Trophoblast cell (in vitro differentiated cells and primary cell): ENCODE measurements at regions not wholly inside any gene's neighbourhood (a gene's known extent, or its start where the extent isn't known, plus 50 kb on each side); places are given as distances from the start of the nearest gene placed in this dataset.

Experiments used
- DNase-seq, 2 donors: peaks; one replicate each; pipeline ENCODE4 v3.0.0-alpha.2; 2016
- H2AFZ ChIP-seq: 2 replicates; pipeline ENCODE4 v1.6.1; 2013; ENCODE audit warnings: low read length, moderate library complexity, mild to moderate bottlenecking; ENCODE audit not compliant: insufficient read depth, poor library complexity
- H2AK5ac ChIP-seq: 2 replicates; pipeline ENCODE4 v1.6.1; 2013; ENCODE audit warnings: mild to moderate bottlenecking, low read length
- H2BK120ac ChIP-seq: 2 replicates; pipeline ENCODE4 v1.6.1; 2013; ENCODE audit warnings: low read length, mild to moderate bottlenecking, moderate library complexity; ENCODE audit not compliant: insufficient read depth, poor library complexity
- H2BK12ac ChIP-seq: 2 replicates; pipeline ENCODE4 v1.6.1; 2013; ENCODE audit warnings: mild to moderate bottlenecking, low read length, moderate library complexity
- H2BK5ac ChIP-seq: 2 replicates; pipeline ENCODE4 v1.6.1; 2013; ENCODE audit warnings: low read length, low read depth, moderate library complexity, mild to moderate bottlenecking; ENCODE audit not compliant: poor library complexity
- H3K14ac ChIP-seq: 2 replicates; pipeline ENCODE4 v1.6.1; 2013; ENCODE audit warnings: mild to moderate bottlenecking, low read length
- H3K18ac ChIP-seq: 2 replicates; pipeline ENCODE4 v1.6.1; 2013; ENCODE audit warnings: mild to moderate bottlenecking, low read length
- H3K23ac ChIP-seq: 2 replicates; pipeline ENCODE4 v1.6.1; 2013; ENCODE audit warnings: low read length
- H3K27ac ChIP-seq: 2 replicates; pipeline ENCODE4 v1.5.1; 2013; ENCODE audit warnings: low read depth, mild to moderate bottlenecking, inconsistent platforms, low read length, moderate library complexity
- H3K27me3 ChIP-seq: 2 replicates; pipeline ENCODE4 v1.6.1; 2013; ENCODE audit warnings: inconsistent platforms, mild to moderate bottlenecking, low read length, moderate library complexity; ENCODE audit not compliant: insufficient read depth
- H3K36me3 ChIP-seq, 2 experiments: 1 replicate in 1 of 2; 2 replicates in 1 of 2; pipeline ENCODE4 v1.6.1; 2013; ENCODE audit warnings: low read length in 2 of 2, mild to moderate bottlenecking in 2 of 2, moderate library complexity in 1 of 2; ENCODE audit not compliant: insufficient read depth in 2 of 2, control insufficient read depth in 1 of 2
- H3K4ac ChIP-seq: 2 replicates; pipeline ENCODE4 v1.6.1; 2013; ENCODE audit warnings: low read depth, mild to moderate bottlenecking, low read length, moderate library complexity
- H3K4me1 ChIP-seq, 2 experiments: 1 replicate in 1 of 2; 2 replicates in 1 of 2; pipeline ENCODE4 v1.6.1; 2013; ENCODE audit warnings: low read length in 2 of 2, mild to moderate bottlenecking in 2 of 2, moderate library complexity in 1 of 2; ENCODE audit not compliant: insufficient read depth in 2 of 2, control insufficient read depth in 1 of 2
- H3K4me2 ChIP-seq: 2 replicates; pipeline ENCODE4 v1.6.1; 2013; ENCODE audit warnings: inconsistent platforms, mild to moderate bottlenecking, low read length, moderate library complexity
- H3K4me3 ChIP-seq: 2 replicates; pipeline ENCODE4 v1.5.1; 2013; ENCODE audit warnings: mild to moderate bottlenecking, low read depth, low read length, inconsistent platforms
- H3K79me1 ChIP-seq: one replicate; pipeline ENCODE4 v1.6.1; 2013; ENCODE audit warnings: low read length
- H3K79me2 ChIP-seq: 2 replicates; pipeline ENCODE4 v1.6.1; 2013; ENCODE audit warnings: low read length, mild to moderate bottlenecking; ENCODE audit not compliant: control insufficient read depth, insufficient read depth, poor library complexity
- H3K9ac ChIP-seq: 2 replicates; pipeline ENCODE4 v1.6.1; 2013; ENCODE audit warnings: mild to moderate bottlenecking, low read length
- H3K9me3 ChIP-seq: 2 replicates; pipeline ENCODE4 v1.6.1; 2013; ENCODE audit warnings: low read depth, mild to moderate bottlenecking, control low read depth, inconsistent platforms, low read length; ENCODE audit not compliant: insufficient read depth
- H4K12ac ChIP-seq: 2 replicates; pipeline ENCODE4 v1.6.1; 2013; ENCODE audit warnings: low read depth, mild to moderate bottlenecking, low read length, moderate library complexity
- H4K8ac ChIP-seq: 2 replicates; pipeline ENCODE4 v1.6.1; 2013; ENCODE audit warnings: low read depth, mild to moderate bottlenecking, low read length, moderate library complexity
- H4K91ac ChIP-seq: one replicate; pipeline ENCODE4 v1.6.1; 2013; ENCODE audit warnings: low read depth, mild to moderate bottlenecking, low read length, moderate library complexity
- WGBS: extraction: QIAGEN DNeasy Blood & Tissue Kit; methylation state at CpG from one replicate; pipeline ENCODE4 v1.1.7; 2013; ENCODE audit warnings: missing lambda C conversion rate; ENCODE audit not compliant: insufficient read length, insufficient coverage; ENCODE audit errors: extremely low coverage; 5-methylcytosine and 5-hydroxymethylcytosine counted together

- H3K4ac ChIP-seq: no peak overlapping the region
- H3K14ac ChIP-seq: no peak overlapping the region
- H3K4me2 ChIP-seq: no peak overlapping the region
- peaks cover 4% of the 10 kb centered on the region for H3K79me1 ChIP-seq
- H3K27me3 ChIP-seq: no peaks in the 10 kb centered on the region
- peak overlapping the region; percentile 40 for H2AK5ac ChIP-seq
- no peak overlapping the region for H2AFZ ChIP-seq
- peak; percentile 46 to 53 for DNase-seq
- no peak overlapping the region for H3K18ac ChIP-seq
- H4K12ac ChIP-seq: peak overlapping the region; percentile 36
- H3K79me2 ChIP-seq: no peaks in the 10 kb centered on the region
- peaks cover 0 to 3% of the 10 kb centered on the region in 2 experiments for H3K36me3 ChIP-seq
- H2BK12ac ChIP-seq: peak overlapping the region; percentile 49
- no peak overlapping the region for H3K9ac ChIP-seq
- H3K9me3 ChIP-seq: no peaks in the 10 kb centered on the region
- no peak overlapping the region for H2BK5ac ChIP-seq
- H4K8ac ChIP-seq: no peak overlapping the region
- H4K91ac ChIP-seq: peak overlapping the region; percentile 82
- H3K23ac ChIP-seq: no peak overlapping the region
- H3K4me3 ChIP-seq: no peak overlapping the region
- WGBS: no CpG with 5 or more reads among the region's 7 CpGs
- H2BK120ac ChIP-seq: no peak overlapping the region
- H3K27ac ChIP-seq: peak overlapping the region; percentile 53
- peaks cover 6 to 9% of the 10 kb centered on the region in 2 experiments for H3K4me1 ChIP-seq
These were observed 58.7 kb upstream of the STARD8 start for GRCh38 chrX:68588602-68589371.

GRCh38 chrX:68589372-68589753, 58.1 kb upstream of the STARD8 start:
- Histone ChIP-seq H2BK12ac (peak overlapping the region; percentile 85), H3K4me1 (peaks cover 6 to 9% of the 10 kb centered on the region in 2 experiments), H4K12ac (no peak overlapping the region), H3K4me3 (no peak overlapping the region), H2BK5ac (no peak overlapping the region), H3K14ac (no peak overlapping the region), H2BK120ac (peak overlapping the region; percentile 49), H3K36me3 (peaks cover 0 to 3% of the 10 kb centered on the region in 2 experiments), H2AK5ac (no peak overlapping the region), H3K9me3 (no peaks in the 10 kb centered on the region), H3K4me2 (no peak overlapping the region), H3K23ac (no peak overlapping the region), H3K9ac (no peak overlapping the region), H3K79me1 (peaks cover 4% of the 10 kb centered on the region), H3K79me2 (no peaks in the 10 kb centered on the region), H3K27ac (peak overlapping the region; percentile 53), H3K18ac (no peak overlapping the region), H2AFZ (no peak overlapping the region), H3K27me3 (no peaks in the 10 kb centered on the region), H4K8ac (no peak overlapping the region), H3K4ac (no peak overlapping the region), H4K91ac (peak overlapping the region; percentile 82)
- no peak for DNase-seq

- Histone ChIP-seq H4K8ac (no peak overlapping the region), H4K12ac (no peak overlapping the region), H3K4me1 (no peaks in the 10 kb centered on the region), H2BK5ac (no peak overlapping the region), H3K36me3 (no peaks in the 10 kb centered on the region), H3K27ac (no peak overlapping the region), H4K91ac (no peak overlapping the region), H3K9ac (no peak overlapping the region), H3K4me2 (no peak overlapping the region), H3K9me3 (no peaks in the 10 kb centered on the region), H2BK12ac (no peak overlapping the region), H3K4ac (no peak overlapping the region), H3K27me3 (no peaks in the 10 kb centered on the region), H3K79me1 (no peaks in the 10 kb centered on the region), H2AK5ac (no peak overlapping the region), H3K4me3 (no peak overlapping the region), H3K18ac (no peak overlapping the region), H2BK120ac (no peak overlapping the region), H2AFZ (no peak overlapping the region), H3K14ac (no peak overlapping the region), H3K79me2 (no peaks in the 10 kb centered on the region), H3K23ac (no peak overlapping the region)
- no CpG with 5 or more reads among the region's 4 CpGs for WGBS
- DNase-seq: no peak
These were observed 52.7 kb upstream of the STARD8 start for GRCh38 chrX:68594769-68595168.

GRCh38 chrX:68596871-68597270, 50.6 kb upstream of the STARD8 start:
- H3K36me3 ChIP-seq: no peaks in the 10 kb centered on the region
- H3K4me2 ChIP-seq: no peak overlapping the region
- H3K4ac ChIP-seq: no peak overlapping the region
- no peaks in the 10 kb centered on the region for H3K79me1 ChIP-seq
- no peak overlapping the region for H3K4me3 ChIP-seq
- no peaks in the 10 kb centered on the region for H3K4me1 ChIP-seq
- no CpG with 5 or more reads among the region's 3 CpGs for WGBS
- no peak overlapping the region for H4K8ac ChIP-seq
- no peak overlapping the region for H3K14ac ChIP-seq
- H2AFZ ChIP-seq: no peak overlapping the region
- DNase-seq: no peak
- H3K79me2 ChIP-seq: no peaks in the 10 kb centered on the region
- no peak overlapping the region for H4K12ac ChIP-seq
- H2BK5ac ChIP-seq: no peak overlapping the region
- no peak overlapping the region for H2AK5ac ChIP-seq
- H3K27me3 ChIP-seq: no peaks in the 10 kb centered on the region
- H2BK120ac ChIP-seq: no peak overlapping the region
- no peak overlapping the region for H3K27ac ChIP-seq
- H3K23ac ChIP-seq: no peak overlapping the region
- no peak overlapping the region for H2BK12ac ChIP-seq
- H4K91ac ChIP-seq: no peak overlapping the region
- no peak overlapping the region for H3K18ac ChIP-seq
- H3K9me3 ChIP-seq: no peaks in the 10 kb centered on the region
- H3K9ac ChIP-seq: no peak overlapping the region
